Medulla oblongata (tissue), 1 donor: ENCODE measurements at regions not wholly inside any gene's neighbourhood (a gene's known extent, or its start where the extent isn't known, plus 50 kb on each side); places are given as distances from the start of the nearest gene placed in this dataset.
A peak's percentile ranks its signal among the peaks of the same experiment; 100 is the strongest.
"Not testable (repeated sequence)": the region's sequence is repeated elsewhere in the genome, so short reads cannot be mapped to it uniquely, and the experiment has no call there.

Experiments used
- DNase-seq: peaks from one replicate; pipeline ENCODE4 v3.0.0-alpha.2; 2015; ENCODE audit errors: extremely low spot score

DNA sequence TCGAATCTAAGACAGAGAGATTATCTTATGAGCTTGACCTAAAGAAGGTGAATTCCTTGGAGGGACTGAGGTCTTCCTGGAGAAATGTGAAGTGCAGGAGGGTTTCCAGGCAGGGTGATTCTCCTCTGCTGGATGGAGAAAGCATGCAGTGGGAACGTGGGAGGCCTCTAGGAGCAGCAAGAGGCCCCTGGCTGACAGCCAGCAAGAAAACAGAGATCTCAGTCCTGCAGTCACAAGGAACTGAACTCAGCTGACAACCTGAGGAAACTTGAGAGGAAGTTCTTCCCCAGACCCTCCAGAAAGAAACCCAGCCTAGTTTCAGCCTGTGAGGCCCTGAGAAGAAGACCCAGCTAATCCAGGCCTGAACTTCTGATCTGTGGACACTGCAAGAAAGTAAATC, 345.9 kb downstream of the FAM72C start:
- peak; percentile 73 for DNase-seq

GRCh38 chr1:143619851-143620250, 351.9 kb downstream of the FAM72C start:
- DNase-seq: no peak

GRCh38 chr1:143611159-143611558, 360.6 kb downstream of the FAM72C start:
- no peak for DNase-seq

DNA sequence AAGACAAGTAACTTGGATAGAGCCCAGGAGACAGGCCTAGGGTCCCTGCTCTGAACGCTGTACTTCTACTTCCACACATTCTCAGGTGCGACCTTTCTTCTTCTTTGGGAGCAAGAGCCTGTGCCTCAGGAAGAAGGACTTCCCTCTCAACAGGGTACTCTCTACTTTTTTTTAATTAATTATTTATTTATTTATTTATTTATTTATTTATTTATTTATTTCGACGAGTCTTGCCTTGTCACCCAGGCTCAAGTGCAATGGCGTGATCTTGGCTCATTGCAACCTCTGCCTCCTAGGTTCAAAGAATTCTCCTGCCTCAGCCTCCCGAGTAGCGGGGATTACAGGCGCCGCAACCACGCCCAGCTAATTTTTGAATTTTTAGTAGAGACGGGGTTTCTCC, 361.6 kb downstream of the FAM72C start:
- no peak for DNase-seq

- no peak for DNase-seq
Observed at GRCh38 chr1:143604887-143605286, 366.9 kb downstream of the FAM72C start.

DNA sequence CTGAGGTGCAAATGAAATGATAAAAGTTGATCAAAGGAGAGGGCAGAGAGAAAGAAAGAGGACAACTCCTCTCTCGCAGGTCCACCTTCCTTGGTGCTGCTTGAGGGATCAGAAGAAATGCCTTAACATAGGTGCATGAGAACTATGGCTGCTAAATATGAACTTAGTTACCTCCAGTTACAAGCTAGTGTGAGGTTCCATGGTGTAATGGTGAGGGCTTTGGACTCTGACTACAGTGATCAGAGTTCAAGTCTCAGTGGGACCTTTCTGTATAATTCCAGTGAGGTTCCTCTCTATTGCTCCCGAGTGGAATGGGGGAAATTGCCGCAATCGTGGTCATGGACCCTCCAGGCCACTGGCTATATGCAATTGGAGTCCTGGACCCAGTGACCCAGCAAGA, 387.3 kb downstream of the FAM72C start:
- no peak for DNase-seq

DNA sequence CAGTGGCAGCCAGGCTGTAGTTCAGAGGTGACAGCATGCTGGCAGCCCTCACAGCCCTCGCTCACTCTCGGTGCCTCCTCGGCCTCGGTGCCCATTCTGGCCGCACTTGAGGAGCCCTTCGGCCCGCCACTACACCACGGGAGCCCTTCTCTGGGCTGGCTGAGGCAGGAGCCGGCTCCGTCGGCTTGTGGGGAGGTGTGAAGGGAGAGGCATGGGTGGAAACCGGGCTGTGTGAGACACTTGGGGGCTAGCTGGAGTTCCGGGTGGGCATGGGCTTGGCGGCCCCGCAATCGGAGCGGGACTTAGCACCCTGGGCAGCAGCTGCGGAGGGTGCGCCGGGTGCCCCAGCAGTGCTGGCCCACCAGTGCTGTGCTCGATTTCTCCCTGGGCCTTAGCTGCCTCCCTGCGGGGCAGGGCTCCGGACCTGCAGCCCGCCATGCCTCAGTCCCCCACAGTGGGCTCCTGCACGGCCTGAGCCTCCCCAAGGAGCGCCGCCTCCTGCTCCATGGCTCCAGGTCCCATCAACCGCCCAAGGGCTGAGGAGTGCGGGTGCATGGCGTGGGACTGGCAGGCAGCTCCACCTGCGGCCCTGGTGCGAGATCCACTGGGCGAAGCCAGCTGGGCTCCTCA, 396.8 kb downstream of the FAM72C start:
- DNase-seq: no peak

DNA sequence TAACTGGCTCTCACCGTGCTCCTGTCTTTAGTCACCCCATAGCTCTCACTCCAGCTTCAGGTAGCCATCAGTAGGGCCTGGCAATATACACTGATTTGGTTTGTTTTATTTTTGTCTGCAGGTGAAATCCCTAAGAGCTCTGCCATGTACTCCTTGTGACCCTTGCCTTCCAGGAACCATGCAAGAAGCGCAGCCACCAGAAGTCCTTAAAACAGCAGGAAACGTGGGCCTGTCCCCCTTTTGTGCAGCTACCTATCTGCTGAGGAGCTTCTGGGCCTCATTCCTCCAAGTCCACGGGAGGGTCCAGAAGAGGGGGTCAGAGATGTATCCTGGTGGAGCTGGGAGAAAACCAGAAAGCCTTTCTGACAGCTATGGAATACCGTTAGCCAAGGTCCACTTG, 399.1 kb downstream of the FAM72C start:
- DNase-seq: not testable (repeated sequence)

GRCh38 chr1:143563761-143564160, 408.0 kb downstream of the FAM72C start:
- DNase-seq: not testable (repeated sequence)

DNA sequence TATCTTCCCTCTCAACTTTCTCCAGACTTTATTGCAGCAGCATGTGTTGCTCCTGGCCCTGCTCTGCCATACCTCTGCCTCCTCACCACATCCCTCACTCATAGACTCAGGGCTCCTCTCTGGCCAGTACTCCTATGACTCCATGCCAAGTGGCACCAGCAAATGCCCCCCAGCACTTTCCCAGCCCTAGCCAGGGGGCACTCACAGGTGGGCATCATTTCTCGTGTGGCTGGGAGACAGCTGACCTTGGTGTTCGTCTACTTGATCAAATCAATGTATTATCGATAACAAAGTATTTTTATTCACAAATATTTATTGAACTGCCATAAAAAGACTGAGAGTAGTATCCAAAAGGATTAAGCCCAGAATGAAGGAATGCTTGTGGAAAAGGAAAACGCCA, 418.2 kb downstream of the FAM72C start:
- DNase-seq: no peak

DNA sequence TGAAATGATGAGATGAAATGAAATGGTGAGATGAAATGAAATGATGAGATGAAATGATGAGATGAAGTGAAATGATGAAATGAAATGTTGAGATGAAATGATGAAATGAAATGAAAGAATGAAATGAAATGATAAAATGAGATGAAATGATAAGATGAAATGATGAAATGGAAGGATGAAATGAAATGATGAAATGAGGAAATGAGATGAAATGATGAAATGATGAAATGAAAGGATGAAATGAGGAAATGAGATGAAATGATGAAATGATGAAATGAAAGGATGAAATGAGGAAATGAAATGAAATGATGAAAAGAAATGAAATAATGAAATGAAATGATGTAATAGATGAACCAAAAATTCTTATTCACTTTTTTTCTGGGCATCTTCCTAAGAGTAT, 467.1 kb downstream of the FAM72C start:
- not testable (repeated sequence) for DNase-seq

GRCh38 chr1:143504080-143504479, 467.7 kb downstream of the FAM72C start:
- DNase-seq: not testable (repeated sequence)

DNA sequence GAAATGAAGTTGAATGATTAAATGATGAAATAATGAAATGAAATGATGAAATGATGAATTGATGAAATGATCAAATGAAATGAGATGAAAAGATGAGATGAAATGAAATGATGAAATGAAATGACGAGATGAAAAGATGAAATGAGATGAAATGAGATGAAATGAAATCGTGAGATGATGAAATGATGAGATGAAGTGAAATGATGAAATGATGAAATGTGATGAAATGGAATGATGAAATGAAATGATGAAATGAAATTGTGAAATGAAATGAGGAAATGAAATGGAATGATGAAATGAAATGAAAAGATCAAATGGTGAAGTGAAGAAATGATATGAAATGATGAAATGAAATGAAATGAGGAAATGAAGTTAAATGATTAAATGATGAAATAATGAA, 468.7 kb downstream of the FAM72C start:
- not testable (repeated sequence) for DNase-seq

GRCh38 chr1:143502038-143502437, 469.7 kb downstream of the FAM72C start:
- DNase-seq: not testable (repeated sequence)

DNA sequence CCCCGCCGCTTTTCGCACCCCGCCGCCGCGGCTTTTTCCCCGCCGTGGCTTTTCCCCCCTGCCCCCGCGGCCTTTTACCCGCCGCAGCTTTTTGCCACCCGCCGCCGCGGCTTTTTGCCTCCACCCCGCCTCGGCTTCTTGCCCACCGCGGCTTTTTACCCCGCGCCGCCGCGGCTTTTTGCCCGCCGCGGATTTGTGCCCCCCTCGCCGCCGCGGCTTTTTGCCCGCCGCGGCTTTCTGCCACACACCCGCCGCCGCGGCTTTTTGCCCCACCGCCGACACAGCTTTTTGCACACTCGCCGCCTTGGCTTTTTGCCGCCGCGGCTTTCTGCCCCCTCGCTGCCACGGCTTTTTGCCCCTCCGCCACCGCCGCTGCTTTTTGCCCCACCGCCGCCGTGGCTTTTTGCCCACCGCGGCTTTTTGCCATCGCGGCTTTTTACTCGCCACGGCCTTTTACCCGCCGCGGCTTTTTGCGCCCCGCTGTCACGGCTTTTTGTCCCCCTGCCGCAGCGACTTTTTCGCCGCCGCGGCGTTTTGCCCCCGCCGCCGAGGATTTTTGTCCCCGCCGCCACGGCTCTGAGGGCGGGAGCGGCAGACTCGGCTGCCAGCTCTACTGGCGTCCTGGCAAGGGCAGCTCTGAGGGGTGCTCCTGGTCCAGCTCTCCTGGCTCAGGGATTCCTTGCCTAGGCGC, 473.6 kb downstream of the FAM72C start:
- peak; percentile 1 for DNase-seq

DNA sequence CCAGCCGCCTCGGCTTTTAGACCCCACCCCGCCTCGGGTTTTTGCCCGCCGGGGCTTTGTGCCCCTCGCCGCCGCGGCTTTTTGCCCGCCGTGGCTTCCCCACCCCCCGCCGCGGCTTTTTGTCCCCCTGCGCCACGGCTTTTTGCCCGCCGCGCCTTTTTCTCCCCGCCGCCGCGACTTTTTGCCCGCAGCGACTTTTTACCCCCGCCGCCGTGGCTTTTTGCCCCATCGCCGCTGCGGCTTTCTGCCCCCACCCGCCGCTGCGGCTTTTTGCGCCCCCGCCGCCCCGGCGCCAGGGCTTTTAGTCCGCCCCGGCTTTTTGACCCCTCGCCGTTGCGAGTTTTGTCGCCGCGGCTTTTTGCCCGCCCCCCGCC, 474.4 kb downstream of the FAM72C start:
- DNase-seq: peak; percentile 1

DNA sequence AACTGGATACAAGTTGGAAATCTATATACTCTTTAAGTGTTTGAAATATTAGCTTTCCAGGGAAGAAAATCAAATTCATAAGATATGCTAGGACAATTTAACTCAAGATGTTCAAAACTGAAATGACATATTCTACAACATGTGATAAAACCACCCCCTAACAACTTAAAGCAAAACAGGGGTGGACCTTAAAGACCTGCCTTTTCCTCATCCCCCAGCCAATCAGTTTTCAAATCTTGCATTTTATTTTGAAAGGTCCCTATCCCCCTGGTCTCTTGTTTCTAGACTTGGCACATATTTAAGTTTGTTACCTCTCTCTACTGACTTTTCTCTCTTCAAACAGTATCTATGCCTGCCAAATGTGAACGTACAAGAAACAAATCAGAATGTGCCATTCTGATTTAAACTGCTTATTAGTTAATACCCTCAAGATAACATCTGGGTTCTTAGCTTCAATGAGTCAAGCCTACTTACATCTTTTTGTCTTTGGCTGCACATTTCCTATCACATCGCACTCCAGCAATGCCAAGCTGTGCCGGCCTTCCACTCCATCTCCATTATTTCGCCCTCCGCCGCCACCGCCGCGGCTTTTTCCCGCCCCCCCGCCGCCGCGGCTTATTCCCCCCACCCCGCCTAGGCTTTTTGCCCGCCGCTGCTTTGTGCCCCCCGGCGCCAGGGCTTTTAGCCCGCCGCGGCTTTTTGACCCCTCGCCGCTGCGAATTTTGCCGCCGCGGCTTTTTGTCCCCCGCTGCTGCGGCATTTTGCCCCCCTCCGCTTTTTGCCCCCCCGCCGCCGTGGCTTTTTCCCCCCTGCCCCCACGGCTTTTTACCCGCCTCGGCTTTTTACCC, 475.0 kb downstream of the FAM72C start:
- DNase-seq: not testable (repeated sequence)
